Glomerular visceral epithelial cell (primary cell): ENCODE measurements at regions not wholly inside any gene's neighbourhood (a gene's known extent, or its start where the extent isn't known, plus 50 kb on each side); places are given as distances from the start of the nearest gene placed in this dataset.
A peak's percentile ranks its signal among the peaks of the same experiment; 100 is the strongest.
"Not testable (repeated sequence)": the region's sequence is repeated elsewhere in the genome, so short reads cannot be mapped to it uniquely, and the experiment has no call there.

Experiments used
- DNase-seq: peaks from one replicate; pipeline ENCODE4 v3.0.0-alpha.2; 2016; ENCODE audit errors: extremely low spot score

GRCh38 chr10:52540479-52540984 lies 226.5 kb downstream of the DKK1 start:
- no peak for DNase-seq

GRCh38 chr10:52541006-52541473 lies 227.0 kb downstream of the DKK1 start:
- DNase-seq: no peak

- DNase-seq: no peak
Measured at GRCh38 chr10:52542906-52543305, 228.8 kb downstream of the DKK1 start.

DNA sequence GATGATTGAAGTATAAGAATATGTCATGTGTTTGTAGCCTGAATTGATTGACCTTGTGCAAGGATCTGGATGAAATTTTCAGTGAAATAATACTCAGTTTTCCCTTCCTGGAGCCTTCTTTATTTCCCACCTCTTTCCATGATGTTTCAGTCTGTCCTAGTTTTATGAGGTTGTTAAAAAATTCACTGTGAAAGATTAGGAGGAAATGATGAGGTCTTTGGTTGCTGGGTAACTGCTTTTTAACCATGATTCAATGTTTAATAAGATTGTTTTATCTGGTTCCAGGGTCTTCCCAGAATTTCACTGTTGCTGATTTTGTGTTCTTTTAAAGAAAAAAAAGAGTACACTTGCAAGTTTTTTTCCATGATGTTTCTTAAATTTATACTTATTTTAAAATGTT lies 221.5 kb downstream of the MBL2 start:
- no peak for DNase-seq

DNA sequence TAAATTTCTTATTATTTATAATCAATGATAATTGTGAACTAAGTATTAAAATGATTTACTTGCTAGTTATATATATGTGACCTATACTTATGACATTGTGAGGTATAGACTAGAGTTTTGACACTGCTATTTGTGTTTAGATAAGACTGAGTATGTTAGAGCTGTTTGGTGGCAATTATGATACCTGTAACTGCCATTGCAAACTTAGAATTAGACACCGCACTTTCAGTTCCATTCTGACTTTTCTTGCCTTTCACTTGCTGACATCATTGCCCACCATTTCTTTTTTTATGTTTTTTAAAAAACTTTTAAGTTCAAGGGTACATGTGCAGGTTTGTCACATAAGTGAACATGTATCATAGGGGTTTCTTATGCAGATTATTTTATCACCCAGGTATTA lies 214.5 kb downstream of the MBL2 start:
- DNase-seq: no peak

DNA sequence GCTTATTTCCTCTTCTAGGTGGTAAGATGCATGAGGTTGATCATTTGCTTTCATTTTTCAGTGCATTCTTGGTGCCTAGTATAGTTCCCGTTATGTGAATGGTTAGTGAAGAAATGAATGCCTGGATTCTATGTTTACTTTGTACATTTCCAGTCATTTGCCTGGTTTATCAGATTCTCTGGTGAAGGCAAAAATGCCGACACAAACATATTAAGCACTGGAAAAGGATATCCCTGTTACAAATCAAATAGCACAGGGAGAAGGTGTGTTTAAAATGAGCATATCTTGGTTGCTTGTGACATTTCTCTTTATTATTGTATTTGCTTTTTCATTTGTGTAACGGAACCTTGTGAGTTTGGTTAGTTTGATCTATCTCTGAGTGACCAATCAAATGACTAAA lies 211.3 kb downstream of the MBL2 start:
- DNase-seq: no peak

GRCh38 chr10:52563360-52563759 lies 209.2 kb downstream of the MBL2 start:
- DNase-seq: no peak

DNA sequence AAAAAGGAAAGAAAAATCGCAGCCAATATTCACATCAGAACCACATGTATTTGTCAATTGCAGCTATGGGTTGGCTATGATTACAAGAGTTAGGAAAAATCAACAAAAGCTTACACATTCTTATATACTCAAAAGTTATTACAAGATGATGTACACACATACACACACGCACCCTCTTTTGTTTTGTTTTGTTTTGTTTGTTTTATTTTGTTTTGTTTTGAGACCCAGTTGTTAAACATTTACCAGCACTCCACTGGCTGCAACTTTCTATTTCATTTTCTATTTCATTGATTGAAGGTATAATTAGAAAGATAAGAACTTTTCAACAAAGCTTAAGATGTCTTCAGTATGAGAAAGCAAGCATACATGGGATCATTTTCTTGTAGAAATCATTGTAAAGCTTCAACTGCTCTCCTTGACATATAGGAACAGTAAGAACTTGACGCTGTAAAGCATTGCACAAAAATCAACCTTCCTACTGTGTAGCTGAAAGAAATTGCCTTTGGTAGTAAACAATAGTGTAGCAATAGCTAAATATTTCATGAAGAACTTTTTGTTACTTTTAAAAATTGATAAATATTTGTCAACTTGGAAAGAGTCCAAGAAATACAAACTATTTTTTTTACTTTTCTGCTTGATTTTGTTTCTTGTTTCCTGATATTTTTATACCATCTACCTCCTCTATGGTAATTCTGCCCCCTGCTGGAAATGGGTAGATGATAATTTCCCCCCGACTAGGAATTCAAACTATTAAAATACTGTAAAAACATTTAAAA lies 205.9 kb downstream of the MBL2 start:
- peak; percentile 36 for DNase-seq

DNA sequence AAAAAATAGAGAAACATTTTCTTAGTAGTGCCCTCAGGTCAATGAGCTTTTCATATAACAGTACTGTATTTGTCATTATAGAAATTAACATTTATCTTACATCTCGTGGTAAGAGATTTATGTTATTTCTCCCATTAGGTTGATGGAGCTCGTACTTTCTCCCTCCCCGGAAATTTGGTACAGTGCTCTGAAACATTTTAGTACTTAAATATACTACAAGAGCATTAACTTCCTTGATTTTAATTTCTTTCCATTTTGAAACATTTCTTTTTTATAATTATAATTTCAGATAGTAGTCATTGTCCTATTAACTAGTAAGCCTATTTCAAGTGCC lies 205.4 kb downstream of the MBL2 start:
- DNase-seq: no peak

- DNase-seq: no peak
Measured at GRCh38 chr10:52568309-52568708, 204.3 kb downstream of the MBL2 start.

DNA sequence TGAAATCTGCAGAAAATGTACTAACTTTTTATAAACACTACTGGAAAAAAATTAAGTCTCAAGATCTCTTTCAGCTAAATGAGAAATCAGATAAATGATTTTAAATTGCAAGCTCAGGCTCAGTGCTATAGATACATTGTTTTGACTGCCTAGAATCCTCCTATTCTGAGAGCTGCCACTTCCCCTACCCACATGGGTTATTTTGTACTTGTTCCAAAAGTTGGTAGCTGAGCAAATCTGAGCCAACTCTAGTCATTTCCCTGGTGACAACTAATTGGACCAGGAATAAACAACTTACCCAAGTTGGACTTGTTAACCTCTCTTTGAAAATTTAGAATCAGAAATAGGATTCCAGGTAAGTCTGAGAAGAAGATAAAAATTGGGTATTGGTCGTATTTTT lies 202.1 kb downstream of the MBL2 start:
- no peak for DNase-seq

DNA sequence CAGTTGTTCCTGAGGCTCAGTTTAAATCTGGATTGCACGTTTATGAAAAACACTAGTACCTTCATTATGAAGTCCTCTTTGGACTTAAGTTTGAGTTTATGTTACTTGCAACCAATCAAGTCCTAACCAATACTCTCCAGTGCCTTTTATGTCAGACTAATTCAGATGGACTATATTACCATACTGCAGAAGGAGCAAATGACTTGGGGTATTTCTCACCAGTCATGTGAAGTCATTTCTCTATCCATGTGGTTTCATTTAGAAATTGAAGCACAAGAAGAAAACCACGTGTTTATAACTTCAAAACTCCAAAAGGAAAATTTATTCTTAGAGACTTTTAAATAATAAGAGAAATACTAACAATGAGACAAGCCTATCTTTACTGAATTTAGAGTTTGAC lies 201.6 kb downstream of the MBL2 start:
- DNase-seq: no peak

DNA sequence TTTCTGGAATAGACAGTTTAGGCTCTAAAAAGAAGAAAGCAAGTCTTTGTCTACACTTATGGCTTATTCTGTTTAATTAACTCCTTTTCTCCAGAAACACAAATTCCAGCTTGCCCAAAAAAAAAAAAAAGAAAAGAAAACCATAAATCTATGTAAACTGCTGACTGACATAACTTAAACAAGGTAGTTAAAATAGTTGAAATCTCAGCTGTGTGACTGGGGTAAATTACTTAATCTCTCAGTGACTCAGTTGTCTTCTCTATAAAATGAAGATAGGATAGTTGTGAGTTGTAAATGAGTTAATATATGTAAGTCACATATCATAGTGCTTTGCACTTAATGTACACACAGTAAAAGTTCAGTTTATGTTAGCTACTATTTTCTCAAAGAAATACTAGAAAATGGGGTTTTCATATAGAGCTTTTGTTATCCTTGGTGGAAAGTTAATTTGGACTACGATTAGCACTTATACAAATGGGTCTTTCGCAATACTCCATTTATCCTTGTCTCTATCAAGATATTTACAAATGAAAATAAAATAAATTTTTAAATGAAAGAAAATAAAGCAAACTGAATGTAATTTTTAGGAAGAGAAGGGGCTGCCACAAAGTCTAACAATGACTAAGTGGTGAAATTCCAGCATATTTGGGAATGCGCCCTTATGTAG lies 200.9 kb downstream of the MBL2 start:
- DNase-seq: no peak

DNA sequence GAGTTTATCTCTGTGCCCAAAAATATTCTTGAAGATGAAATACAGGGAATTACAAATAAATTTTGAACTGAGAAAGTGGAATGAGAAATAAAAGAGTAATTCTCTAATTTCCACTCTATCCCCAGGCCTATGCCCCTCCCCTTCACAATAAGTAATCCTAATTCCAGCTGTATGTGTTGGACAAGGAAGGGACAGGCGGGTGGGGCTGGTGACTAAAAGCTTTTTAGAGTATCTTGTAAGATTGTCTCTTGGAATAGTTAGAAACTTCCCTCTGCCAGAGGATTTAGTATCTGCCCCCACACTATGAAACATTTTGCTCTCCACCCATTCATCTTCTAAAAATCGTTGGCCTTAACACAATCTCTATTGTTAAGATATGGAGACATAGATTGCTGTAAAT lies 199.2 kb downstream of the MBL2 start:
- DNase-seq: no peak

- DNase-seq: no peak
Measured at GRCh38 chr10:52574697-52575096, 197.9 kb downstream of the MBL2 start.

DNA sequence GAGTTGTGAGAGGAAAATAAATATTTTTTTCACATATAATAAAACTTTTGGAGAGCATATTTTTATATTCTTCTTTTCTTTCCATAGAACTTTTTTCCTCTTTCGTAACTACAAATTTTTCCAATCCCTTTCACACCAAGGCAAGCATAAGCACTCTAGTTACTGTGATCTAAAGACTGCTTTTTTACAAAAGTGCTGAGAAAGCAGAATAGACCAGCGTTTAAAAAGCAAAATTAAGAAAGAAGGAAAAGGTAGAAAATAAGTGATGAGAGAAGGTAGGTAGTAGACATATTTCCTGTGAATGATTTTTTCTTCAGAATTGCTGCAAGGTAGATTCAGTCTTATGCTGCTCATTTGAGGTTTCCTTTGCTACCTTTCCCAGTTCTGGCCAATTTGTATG lies 195.5 kb downstream of the MBL2 start:
- DNase-seq: no peak

DNA sequence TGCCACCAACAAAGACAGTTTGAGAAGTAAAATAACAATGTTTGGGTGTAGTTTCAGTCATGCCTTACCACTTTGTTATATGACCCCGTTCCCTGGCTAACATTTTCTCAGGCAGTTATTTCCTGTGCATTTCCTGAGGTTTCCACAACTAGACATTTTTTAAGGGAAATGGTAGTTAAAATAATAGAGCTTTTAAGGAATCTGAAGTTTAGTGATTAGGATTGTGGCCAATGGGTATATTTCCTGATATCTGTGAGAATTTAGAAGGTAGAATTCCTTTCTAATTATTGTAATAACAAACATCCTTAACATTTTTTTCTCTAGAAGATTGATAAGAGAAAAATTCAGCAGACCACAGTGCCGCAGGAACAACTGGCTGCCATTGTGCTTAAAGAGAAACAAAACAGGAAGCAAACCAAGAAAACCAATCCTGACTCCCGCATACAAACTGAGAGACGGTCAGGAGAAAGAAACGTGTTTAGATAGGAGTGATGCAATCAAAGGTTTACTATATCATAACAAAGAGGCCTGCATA lies 193.6 kb downstream of the MBL2 start:
- no peak for DNase-seq

DNA sequence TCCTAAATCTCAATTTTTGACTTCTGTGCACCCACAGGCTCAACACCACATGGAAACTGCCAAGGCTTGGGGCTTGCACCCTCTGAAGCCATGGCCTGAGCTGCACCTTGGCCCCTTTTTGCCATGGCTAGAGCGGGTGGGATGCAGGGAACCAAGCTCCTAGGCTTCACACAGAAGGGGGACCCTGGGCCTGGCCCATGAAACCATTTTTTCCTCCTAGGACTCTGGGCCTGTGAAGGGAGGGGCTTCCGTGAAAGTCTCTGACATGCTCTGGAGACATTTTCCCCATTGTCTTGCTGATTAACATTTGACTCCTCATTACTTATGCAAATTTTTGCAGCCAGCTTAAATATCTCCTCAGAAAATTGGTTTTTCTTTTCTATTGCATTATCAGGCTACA lies 190.9 kb downstream of the MBL2 start:
- DNase-seq: not testable (repeated sequence)

- no peak for DNase-seq
Measured at GRCh38 chr10:52583336-52583735, 189.2 kb downstream of the MBL2 start.

DNA sequence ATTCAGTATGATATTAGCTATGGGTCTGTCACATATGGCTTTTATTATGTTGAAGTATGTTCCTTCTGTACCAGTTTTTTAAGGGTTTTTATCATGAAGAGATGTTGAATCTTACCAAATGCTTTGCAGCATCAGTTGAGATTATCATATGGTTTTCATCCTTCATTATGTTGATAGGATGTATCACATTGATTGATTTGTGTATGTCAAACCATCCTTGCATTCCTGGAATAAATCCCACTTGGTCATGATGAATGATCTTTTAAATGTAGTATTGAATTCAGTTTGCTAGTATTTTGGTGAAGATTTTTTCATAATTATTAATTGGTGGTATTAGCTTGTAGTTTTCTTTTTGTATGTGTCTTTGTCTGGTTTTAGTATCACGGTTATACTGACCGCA lies 185.9 kb downstream of the MBL2 start:
- DNase-seq: no peak

- DNase-seq: no peak
Measured at GRCh38 chr10:52597189-52597863, 175.3 kb downstream of the MBL2 start.

GRCh38 chr10:52598936-52599335 lies 173.6 kb downstream of the MBL2 start:
- no peak for DNase-seq
